Renal cortex interstitium (tissue), 11 donors: ENCODE measurements at regions not wholly inside any gene's neighbourhood (a gene's known extent, or its start where the extent isn't known, plus 50 kb on each side); places are given as distances from the start of the nearest gene placed in this dataset.
"Not testable (repeated sequence)": the region's sequence is repeated elsewhere in the genome, so short reads cannot be mapped to it uniquely, and the experiment has no call there.

ENCODE experiments used
- DNase-seq, 11 donors: peaks; one replicate each; pipeline ENCODE4 v3.0.0-alpha.2; 2013; ENCODE audit warnings: low read depth in 9 of 11, low spot score in 4 of 11; ENCODE audit errors: extremely low read depth in 1 of 11

DNA sequence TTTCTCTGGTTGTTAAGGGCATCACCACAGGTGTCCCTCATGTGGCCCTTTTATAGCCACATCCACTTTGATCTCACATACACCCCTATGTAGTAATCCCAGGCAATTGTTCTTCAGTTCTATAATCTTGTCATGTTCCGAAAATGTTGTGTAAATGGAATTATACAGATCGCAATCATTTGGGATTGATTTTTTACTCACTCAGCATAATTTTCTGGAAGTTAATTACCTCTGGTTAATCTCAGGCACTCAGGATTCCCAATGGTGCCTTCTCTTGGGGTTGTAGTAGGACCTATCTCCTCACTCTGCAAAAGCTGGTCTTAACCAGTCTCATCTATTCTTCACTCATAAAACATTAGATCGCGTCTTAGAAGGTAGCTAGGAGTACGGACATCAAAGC is 1549.6 kb upstream of the DDX18 start:
- DNase-seq, result no peak

- DNase-seq, result no peak
Observed at GRCh38 chr2:116269040-116269439, 1545.5 kb upstream of the DDX18 start.

- no peak for DNase-seq
Observed at GRCh38 chr2:116304328-116304727, 1510.2 kb upstream of the DDX18 start.

DNA sequence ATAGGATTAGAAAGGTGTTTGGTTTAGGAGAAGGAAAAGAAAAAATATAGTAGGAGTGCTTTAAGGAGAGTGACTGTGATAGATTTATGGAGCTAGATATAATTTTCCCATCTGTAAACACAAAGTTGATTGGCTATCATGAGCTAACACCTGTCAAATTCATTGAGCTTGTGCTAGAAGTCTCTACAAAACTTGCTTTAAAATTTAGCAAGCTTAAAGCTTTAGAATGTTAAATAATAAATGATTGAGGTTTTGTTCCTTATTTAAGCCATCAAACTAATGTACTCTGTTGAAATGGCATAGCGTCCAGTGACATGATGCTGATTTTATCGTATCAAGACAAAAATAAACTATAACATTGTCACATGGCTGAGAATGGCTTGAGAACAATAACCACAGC is 1497.4 kb upstream of the DDX18 start:
- DNase-seq, result no peak

GRCh38 chr2:116318551-116318950 is 1495.9 kb upstream of the DDX18 start:
- DNase-seq, result not testable (repeated sequence)

DNA sequence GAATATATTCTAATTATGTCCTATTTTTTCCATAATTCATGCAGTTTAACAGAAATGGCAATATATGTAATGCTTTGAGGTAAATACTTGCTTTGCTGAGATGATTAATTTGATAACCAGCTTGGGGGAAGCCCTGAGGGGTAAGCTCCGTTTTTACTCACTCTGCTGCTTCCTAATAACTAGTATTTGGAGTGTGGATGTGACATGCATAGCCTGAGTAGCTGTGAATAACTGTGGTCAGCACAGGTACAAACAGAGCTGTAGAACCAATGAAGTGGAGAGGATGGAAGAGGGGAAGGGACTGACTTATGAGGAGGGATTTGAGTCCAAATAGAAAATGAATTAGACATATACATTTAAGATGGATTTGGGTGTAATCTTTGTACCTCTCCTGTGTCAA is 1495.5 kb upstream of the DDX18 start:
- DNase-seq, result no peak

DNA sequence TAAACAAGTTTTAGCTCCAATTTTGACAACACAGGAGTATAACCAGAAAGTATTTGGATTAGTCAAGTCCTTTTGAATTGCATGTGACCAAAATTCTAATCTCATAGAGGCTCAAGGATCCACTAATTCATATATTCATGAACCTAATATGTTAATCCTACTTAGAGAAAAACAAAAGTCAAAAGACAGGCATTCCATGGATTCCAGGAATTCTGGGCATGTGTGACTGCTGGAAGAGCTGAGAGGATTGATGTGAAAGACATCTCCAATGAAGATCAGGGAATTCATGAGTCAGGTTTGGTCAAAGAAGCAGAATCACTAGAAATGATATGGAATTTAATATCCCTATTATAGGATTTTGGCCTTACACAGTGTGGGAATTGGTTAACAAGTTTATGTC is 1494.6 kb upstream of the DDX18 start:
- no peak for DNase-seq

GRCh38 chr2:116329280-116329679 is 1485.2 kb upstream of the DDX18 start:
- no peak for DNase-seq

DNA sequence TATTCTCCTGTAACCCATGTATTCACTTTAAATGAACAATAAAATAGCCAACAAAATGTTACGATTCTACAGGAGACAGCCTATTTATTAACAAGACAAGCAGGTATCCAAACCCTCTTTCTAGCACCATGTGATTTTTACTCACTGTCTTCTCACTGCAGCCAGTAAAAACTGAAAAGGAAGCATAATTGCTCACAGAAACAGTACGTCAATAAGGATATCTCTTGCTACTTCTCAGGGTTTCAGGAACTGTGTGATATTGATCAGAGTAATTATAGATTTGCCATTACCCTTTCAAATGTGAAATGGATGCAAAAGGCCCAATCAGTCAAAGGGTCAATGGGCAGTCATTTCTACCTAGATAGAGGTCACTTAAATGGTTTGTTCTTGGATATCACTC is 1473.8 kb upstream of the DDX18 start:
- DNase-seq, result no peak

- no peak for DNase-seq
Observed at GRCh38 chr2:116366212-116366611, 1448.3 kb upstream of the DDX18 start.

- DNase-seq, result no peak
Observed at GRCh38 chr2:116378786-116379185, 1435.7 kb upstream of the DDX18 start.

GRCh38 chr2:116411211-116411610 is 1403.3 kb upstream of the DDX18 start:
- DNase-seq, result no peak

DNA sequence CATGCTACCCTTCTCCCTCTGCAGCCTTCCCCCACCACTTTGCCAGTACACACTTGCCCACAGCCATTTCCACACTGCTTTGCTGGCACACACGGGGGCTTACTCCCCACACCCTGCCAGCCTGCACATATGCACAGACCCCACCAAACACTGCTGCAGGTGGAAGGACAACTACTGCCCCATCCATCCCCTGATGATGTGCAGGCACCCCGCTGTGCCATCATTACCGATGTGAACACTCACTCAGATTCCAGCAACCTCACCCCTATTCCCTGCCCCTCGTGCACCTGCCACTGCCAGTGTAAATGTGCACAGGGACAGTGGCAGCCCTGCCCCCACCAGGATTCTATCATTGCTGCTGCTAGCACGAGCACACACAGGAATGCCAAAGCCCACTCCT is 1400.8 kb upstream of the DDX18 start:
- no peak for DNase-seq

DNA sequence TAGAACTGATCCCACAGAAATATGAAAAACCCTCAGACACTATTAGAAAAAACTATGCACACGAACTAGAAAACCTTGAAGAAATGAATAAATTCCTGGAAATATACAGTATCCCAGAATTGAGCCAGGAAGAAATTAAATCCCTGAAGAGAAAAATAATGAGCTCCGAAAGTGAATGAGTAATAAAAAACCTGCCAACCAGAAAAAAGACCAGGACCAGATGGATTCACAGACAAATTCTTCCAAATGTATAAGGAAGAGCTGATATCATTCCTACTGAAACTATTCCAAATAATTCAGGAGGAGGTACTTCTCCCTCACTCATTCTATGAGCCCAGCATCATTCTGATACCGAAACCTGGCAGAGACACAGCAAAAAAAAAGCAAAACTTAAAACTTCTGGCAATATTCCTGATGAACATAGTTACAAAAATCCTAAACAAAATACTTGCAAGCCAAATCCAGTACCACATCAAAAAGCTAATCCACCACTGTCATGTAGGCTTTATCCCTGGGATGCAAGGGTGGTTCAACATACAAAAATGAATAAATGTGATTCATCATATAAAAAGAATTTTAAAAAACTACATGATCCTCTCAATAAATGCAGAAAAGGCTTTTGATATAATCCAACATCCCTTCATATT is 1397.6 kb upstream of the DDX18 start:
- no peak for DNase-seq

- DNase-seq, result no peak
Observed at GRCh38 chr2:116435648-116436047, 1378.8 kb upstream of the DDX18 start.

DNA sequence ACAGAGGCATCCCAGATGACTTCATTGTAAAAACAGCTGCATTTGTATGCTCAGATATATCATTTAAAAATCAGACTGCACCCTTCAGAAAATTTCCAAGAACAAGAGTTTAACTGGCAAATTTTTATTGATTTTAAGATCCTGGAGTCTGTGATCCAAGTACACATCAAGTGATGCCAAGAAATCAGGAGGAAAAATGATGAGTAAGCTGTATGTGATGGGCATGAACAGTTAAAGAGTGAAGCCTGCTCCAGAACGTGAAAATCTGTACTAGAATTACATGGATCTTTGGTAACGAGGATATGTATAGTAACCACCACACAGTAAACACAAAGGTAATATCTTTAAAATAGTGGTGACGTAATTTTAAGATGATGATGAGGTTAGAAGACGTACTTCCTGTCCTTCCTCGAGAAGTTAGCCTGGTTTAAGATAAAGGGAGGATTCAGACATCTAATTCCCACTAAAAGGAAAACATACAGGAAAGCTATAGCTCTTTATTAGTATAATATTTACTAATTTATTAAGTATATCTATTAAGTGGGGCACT is 1374.3 kb upstream of the DDX18 start:
- DNase-seq, result no peak

DNA sequence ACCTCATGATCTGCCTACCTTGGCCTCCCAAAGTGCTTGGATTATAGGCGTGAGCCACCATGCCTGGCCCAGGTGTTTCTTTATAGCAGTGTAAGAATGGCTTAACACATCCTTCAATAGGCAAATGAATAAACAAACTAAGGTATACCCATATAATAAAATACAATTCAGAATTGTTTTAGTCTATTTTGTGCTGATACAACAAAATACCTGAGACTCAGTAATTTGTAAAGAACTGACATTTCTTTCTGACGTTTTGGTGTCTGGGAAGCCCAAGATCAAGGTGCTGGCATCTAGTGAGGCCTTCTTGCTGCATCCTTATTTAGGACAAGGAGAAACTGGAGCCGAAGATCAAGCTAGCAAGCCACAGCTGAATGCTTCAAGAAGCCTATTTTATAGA is 1372.1 kb upstream of the DDX18 start:
- DNase-seq, result no peak

DNA sequence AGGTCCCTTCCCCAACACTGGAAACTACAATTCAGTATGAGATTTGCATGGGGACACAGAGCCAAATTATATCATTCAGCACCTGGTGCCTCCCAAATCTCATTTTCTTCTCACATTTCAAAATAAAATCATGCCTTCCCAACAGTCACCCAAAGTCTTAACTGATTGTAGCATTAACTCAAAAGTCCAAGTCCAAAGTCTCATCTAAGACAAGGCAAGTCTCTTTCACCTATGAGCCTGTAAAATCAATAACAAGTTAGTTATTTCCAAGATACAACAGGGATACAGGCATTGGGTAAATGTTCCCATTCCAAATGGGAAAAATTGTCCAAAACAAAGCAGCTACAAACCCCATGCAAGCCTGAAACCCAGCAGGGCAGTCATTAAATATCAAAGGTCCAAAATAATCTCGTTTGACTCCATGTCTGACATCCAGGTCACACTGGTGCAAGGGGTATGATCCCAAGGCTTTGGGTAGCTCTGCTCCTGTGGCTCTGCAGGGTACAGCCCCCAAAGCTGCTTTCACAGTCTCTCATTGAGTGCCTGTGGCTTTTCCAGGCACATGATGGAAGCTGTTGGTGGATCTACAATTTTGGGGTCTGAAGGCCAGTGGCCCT is 1370.1 kb upstream of the DDX18 start:
- no peak for DNase-seq

GRCh38 chr2:116450990-116451389 is 1363.5 kb upstream of the DDX18 start:
- DNase-seq, result no peak

DNA sequence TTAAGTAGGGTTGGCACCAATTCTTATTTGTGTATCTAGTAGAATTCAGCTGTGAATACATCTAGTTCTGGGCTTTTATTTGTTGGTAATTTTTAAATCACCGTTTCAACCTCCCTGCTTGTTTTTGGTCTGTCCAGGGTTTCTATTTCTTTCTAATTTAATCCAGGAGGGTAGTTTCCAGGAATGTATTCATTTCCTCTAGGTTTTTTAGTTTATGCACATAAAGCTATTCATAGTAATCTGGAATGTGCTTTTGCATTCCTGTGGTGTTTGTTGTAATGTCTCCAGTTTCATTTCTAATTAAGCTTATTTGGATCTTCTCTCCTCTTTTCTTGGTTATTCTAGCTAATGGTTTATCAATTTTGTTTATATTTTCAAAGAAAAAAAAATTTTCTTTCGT is 1361.8 kb upstream of the DDX18 start:
- DNase-seq, result no peak

- DNase-seq, result no peak
Observed at GRCh38 chr2:116456429-116456828, 1358.1 kb upstream of the DDX18 start.
